PC-9 (cell line): ENCODE measurements at regions not wholly inside any gene's neighbourhood (a gene's known extent, or its start where the extent isn't known, plus 50 kb on each side); places are given as distances from the start of the nearest gene placed in this dataset.

Experiments
- CTCF ChIP-seq: fragments of 200-600 bp; sonication (generic); conservative IDR thresholded peaks from 2 replicates; pipeline ENCODE4 v1.6.1; 2017; ENCODE audit warnings: mixed run types, antibody characterized with exemption, mild to moderate bottlenecking, moderate library complexity
- EZH2 ChIP-seq: fragments of 200-600 bp; sonication (generic); IDR thresholded peaks from 2 replicates; pipeline ENCODE4 v1.8.0; 2017; ENCODE audit warnings: antibody characterized with exemption, low read depth

- no peak for TF ChIP-seq CTCF
- no peak for TF ChIP-seq EZH2
Observed at GRCh38 chr6:165844801-165845364, 181.8 kb upstream of the PDE10A start.
